HL-60 (cell line): ENCODE measurements at regions not wholly inside any gene's neighbourhood (a gene's known extent, or its start where the extent isn't known, plus 50 kb on each side); places are given as distances from the start of the nearest gene placed in this dataset.

Experiments used
- DNase-seq, 2 experiments: peaks; one replicate each; pipeline ENCODE4 v3.0.0-alpha.2; 2010 to 2020; ENCODE audit warnings: low read depth in 1 of 2, low spot score in 1 of 2
- H3K27ac ChIP-seq: fragments of 250-450 bp; sonication (Bioruptor Pico); replicated peaks from 2 replicates; pipeline ENCODE4 v1.5.1; 2020; ENCODE audit warnings: mild to moderate bottlenecking, moderate library complexity
- H3K27me3 ChIP-seq: fragments of 250-450 bp; sonication (Bioruptor Pico); 2 replicates; pipeline ENCODE4 v1.5.1; 2021; ENCODE audit warnings: mild to moderate bottlenecking, moderate library complexity; ENCODE audit not compliant: insufficient read depth, poor library complexity, severe bottlenecking
- H3K4me3 ChIP-seq: replicated peaks from 2 replicates; pipeline ENCODE4 v1.5.1; 2011; ENCODE audit warnings: mild to moderate bottlenecking, control low read depth, low read length; ENCODE audit not compliant: insufficient read depth
- GABPA ChIP-seq: IDR thresholded peaks from 2 replicates; pipeline ENCODE4 v1.6.1; 2012; ENCODE audit warnings: low read depth
- POLR2AphosphoS5 ChIP-seq: IDR thresholded peaks from 2 replicates; pipeline ENCODE4 v1.6.1; 2012; ENCODE audit warnings: low read depth
- SPI1 ChIP-seq: IDR thresholded peaks from 2 replicates; pipeline ENCODE4 v1.6.1; 2012; ENCODE audit warnings: low read depth, mild to moderate bottlenecking, borderline replicate concordance
- TF ChIP-seq, protein P1 (sequence below): IDR thresholded peaks from one replicate; pipeline ENCODE4 v1.5.1; 2011; ENCODE audit warnings: low read length, control low read depth, inconsistent platforms; ENCODE audit not compliant: insufficient read depth
- TF ChIP-seq, protein P2 (sequence below): IDR thresholded peaks from 2 replicates; pipeline ENCODE4 v1.6.1; 2012; ENCODE audit warnings: low read depth; ENCODE audit not compliant: insufficient replicate concordance

DNA sequence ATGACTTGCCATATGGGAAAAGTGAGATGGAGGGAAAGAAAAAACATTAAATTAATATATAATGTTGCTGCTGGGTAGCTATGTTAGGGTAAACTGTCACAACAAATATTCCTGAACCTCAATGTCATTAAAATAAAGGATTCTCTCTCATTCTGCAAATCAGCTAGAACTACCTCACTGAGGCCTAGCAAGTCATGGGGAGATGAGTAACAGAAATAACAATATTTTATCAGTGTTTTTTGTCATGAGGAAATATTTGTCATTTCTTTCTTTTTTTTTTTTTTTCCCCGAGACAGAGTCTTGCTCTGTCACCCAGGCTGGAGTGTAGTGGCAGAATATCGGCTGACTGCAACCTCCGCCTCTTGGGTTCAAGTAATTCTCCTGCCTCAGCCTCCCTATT lies 1282.3 kb upstream of the NRXN1 start:
- H3K27me3 ChIP-seq: no peaks in the 10 kb centered on the region
- TF ChIP-seq, protein P1, sequence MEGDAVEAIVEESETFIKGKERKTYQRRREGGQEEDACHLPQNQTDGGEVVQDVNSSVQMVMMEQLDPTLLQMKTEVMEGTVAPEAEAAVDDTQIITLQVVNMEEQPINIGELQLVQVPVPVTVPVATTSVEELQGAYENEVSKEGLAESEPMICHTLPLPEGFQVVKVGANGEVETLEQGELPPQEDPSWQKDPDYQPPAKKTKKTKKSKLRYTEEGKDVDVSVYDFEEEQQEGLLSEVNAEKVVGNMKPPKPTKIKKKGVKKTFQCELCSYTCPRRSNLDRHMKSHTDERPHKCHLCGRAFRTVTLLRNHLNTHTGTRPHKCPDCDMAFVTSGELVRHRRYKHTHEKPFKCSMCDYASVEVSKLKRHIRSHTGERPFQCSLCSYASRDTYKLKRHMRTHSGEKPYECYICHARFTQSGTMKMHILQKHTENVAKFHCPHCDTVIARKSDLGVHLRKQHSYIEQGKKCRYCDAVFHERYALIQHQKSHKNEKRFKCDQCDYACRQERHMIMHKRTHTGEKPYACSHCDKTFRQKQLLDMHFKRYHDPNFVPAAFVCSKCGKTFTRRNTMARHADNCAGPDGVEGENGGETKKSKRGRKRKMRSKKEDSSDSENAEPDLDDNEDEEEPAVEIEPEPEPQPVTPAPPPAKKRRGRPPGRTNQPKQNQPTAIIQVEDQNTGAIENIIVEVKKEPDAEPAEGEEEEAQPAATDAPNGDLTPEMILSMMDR: no peak
- TF ChIP-seq SPI1 (no peak), POLR2AphosphoS5 (no peak), GABPA (no peak)
- TF ChIP-seq, protein P2, sequence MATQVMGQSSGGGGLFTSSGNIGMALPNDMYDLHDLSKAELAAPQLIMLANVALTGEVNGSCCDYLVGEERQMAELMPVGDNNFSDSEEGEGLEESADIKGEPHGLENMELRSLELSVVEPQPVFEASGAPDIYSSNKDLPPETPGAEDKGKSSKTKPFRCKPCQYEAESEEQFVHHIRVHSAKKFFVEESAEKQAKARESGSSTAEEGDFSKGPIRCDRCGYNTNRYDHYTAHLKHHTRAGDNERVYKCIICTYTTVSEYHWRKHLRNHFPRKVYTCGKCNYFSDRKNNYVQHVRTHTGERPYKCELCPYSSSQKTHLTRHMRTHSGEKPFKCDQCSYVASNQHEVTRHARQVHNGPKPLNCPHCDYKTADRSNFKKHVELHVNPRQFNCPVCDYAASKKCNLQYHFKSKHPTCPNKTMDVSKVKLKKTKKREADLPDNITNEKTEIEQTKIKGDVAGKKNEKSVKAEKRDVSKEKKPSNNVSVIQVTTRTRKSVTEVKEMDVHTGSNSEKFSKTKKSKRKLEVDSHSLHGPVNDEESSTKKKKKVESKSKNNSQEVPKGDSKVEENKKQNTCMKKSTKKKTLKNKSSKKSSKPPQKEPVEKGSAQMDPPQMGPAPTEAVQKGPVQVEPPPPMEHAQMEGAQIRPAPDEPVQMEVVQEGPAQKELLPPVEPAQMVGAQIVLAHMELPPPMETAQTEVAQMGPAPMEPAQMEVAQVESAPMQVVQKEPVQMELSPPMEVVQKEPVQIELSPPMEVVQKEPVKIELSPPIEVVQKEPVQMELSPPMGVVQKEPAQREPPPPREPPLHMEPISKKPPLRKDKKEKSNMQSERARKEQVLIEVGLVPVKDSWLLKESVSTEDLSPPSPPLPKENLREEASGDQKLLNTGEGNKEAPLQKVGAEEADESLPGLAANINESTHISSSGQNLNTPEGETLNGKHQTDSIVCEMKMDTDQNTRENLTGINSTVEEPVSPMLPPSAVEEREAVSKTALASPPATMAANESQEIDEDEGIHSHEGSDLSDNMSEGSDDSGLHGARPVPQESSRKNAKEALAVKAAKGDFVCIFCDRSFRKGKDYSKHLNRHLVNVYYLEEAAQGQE: no peak
- H3K27ac ChIP-seq: no peak overlapping the region
- H3K4me3 ChIP-seq: no peak overlapping the region
- DNase-seq: no peak

DNA sequence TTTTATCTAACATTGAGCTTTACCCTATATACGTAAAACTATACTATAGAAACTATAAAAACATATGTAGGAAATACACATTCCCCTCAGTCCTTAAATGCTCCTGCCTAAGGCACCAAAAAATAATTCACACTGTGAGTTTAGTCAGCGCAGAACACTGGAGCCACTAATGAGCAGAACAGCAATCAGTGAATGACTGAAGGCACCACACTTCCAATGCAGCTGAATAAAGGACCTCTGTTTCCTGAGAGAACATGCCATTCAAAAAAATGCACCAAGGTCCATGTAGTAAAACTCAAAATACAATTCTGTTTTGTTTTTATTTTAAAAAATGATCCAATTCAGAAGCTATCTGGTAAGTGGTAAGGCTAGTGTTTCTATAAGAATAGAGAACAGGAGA lies 1280.6 kb upstream of the NRXN1 start:
- DNase-seq: no peak
- no peak overlapping the region for H3K27ac ChIP-seq
- no peaks in the 10 kb centered on the region for H3K27me3 ChIP-seq

DNA sequence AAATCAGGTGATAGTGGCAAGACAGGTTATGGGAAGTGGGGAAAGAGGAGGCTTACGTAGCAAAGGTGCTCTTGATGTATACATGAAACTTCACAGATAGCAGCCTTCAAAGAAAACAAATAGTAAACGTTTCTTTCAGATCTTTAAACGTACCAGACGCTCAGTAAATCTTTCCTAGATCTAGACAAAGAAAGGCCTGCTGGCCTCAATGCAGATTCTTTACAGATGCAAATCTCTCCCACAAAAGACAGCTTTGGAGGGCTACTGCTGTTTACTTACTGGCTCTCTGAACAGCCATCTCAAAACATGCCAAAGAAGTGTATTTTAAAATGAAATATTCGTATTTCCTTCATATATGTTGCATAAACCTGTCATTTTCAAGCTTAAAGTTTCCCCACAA lies 1279.9 kb upstream of the NRXN1 start:
- no peak for DNase-seq
- Histone ChIP-seq H3K4me3 (no peak overlapping the region), H3K27ac (no peak overlapping the region), H3K27me3 (no peaks in the 10 kb centered on the region)
- no peak for TF ChIP-seq SPI1
- TF ChIP-seq, protein P1: no peak

More for the DNA sequence above, 1280.6 kb upstream of the NRXN1 start:
- TF ChIP-seq, protein P2: no peak
- TF ChIP-seq SPI1 (no peak), GABPA (no peak), POLR2AphosphoS5 (no peak)
- TF ChIP-seq, protein P1: no peak
- H3K4me3 ChIP-seq: no peak overlapping the region

DNA sequence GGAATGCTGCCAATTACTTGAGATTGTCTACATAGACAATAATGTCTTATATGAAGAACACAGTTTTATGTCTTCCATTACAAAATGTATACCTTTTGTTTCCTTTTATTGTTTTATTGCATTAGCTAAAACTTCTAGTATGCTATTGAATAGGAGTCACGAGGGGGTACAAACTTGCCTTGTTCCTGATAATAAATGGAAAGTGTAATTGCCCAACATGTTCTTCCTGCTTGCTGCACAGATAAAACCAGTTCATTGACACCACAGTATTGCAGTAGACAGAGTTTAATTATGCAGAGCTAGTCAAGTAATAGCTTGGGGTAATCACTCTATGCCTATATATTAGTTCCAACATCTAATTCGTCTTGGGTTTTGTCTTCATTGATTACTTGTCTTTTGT lies 1276.2 kb upstream of the NRXN1 start:
- Histone ChIP-seq H3K27me3 (no peaks in the 10 kb centered on the region), H3K4me3 (no peak overlapping the region), H3K27ac (no peak overlapping the region)
- TF ChIP-seq, protein P2: no peak
- no peak for TF ChIP-seq POLR2AphosphoS5
- no peak for TF ChIP-seq GABPA
- TF ChIP-seq SPI1: no peak
- DNase-seq: no peak
